Stimulated activated memory B cell treated with anti-CD40 and anti-IgM and Interleukin-4, amounts not matched to agents 10 μg/mL and 1 μg/mL and 100 μg/mL, for 72 hours (primary cell): ENCODE measurements at regions not wholly inside any gene's neighbourhood (a gene's known extent, or its start where the extent isn't known, plus 50 kb on each side); places are given as distances from the start of the nearest gene placed in this dataset.

Source experiments
- ATAC-seq: fragments of 150-1000 bp; cut with Tn5 transposase; 2 replicates; pipeline ENCODE4 v1.10.0; 2021
- H3K27ac Mint-ChIP-seq: one replicate; pipeline ENCODE4 v1.8.0; 2022; ENCODE audit warnings: mild to moderate bottlenecking, mixed read lengths
- H3K27me3 Mint-ChIP-seq: one replicate; pipeline ENCODE4 v1.8.0; 2022; ENCODE audit warnings: mixed read lengths
- H3K36me3 Mint-ChIP-seq: one replicate; pipeline ENCODE4 v1.8.0; 2022; ENCODE audit warnings: mixed read lengths
- H3K4me1 Mint-ChIP-seq: one replicate; pipeline ENCODE4 v1.8.0; 2022; ENCODE audit warnings: mixed read lengths
- H3K4me3 Mint-ChIP-seq: one replicate; pipeline ENCODE4 v1.8.0; 2022; ENCODE audit warnings: mild to moderate bottlenecking, moderate library complexity, mixed read lengths
- H3K9me3 Mint-ChIP-seq: one replicate; pipeline ENCODE4 v1.8.0; 2022; ENCODE audit warnings: mixed read lengths

DNA sequence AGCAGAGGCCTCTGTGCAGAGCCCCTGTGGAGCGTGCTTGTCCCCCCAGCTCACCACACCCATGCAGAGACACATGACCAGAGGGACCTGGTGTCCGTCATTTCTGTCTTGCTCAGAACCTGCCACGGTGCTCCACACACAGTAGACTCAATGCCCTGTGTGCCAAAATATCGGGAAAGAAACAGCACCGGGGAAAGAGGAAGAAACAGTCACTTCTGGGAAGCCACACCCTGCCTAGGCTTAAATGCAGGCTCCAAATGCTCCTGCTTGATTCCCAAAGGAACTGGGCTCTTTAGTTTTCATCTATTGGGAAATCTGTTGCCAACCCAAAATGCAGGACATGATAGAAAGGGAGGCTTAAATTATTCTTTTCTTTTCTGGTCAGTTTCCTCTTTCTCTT is 503.9 kb downstream of the CD83 start:
- Mint-ChIP-seq H3K9me3 (no peaks in the 10 kb centered on the region), H3K27ac (no peak overlapping the region), H3K27me3 (no peaks in the 10 kb centered on the region), H3K4me1 (peaks cover 19% of the 10 kb centered on the region), H3K4me3 (no peak overlapping the region), H3K36me3 (no peaks in the 10 kb centered on the region)
- no peak for ATAC-seq

DNA sequence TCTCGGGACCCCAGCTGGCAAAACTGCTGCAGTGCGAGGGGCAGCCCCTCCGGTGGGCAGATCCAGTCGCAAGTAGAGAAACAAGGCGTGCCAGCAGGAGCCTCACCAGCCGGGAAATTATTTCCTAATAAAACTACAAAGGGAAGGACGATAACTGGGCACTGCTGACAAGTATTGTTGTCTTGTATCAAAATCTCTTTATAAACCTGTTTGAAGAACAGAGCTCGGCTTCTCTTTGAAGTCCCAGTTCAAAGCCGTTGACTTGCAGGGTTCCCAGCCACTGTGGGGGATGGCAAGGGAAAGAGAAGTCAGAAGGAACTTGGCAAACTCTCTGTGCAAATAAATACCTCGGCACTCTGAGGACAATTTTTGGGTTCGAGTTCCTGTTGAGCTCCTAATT is 504.5 kb downstream of the CD83 start:
- H3K4me1 Mint-ChIP-seq, result peaks cover 19% of the 10 kb centered on the region
- peak overlapping the region; percentile 2 for H3K27ac Mint-ChIP-seq
- no peaks in the 10 kb centered on the region for H3K9me3 Mint-ChIP-seq
- no peaks in the 10 kb centered on the region for H3K27me3 Mint-ChIP-seq
- no peak overlapping the region for H3K4me3 Mint-ChIP-seq
- no peaks in the 10 kb centered on the region for H3K36me3 Mint-ChIP-seq
- no peak for ATAC-seq

DNA sequence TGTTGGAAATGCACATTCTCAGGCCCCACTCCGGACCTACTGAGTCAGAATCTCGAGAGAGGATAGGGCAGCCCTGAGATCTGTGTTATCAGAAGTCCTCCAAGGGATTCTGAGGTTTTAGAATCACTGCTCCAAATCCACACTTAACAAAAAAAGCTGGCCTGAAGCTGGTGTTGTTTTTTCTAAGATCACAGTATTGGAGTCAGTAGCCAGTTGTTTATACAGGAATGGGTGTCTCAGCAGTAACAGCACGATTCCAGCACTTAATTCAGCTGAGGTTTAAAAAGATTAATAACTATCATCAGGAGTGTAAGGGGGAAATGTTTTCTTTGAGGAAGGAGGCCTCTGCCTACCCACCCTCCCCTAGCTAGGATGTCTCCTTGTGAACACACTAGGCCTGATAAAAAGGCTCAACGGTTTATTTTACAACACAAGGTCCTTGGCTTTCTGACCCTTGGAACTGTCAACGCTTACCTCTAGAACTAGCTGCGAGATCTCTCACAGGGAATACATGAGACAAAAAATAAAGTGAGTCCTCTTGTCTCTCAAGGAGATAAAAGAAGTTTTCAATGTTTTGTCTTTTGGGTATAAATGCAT is 505.4 kb downstream of the CD83 start:
- ATAC-seq, result no peak
- Mint-ChIP-seq H3K9me3 (peaks cover under 1% of the 10 kb centered on the region), H3K4me1 (peaks cover 19% of the 10 kb centered on the region), H3K4me3 (no peak overlapping the region), H3K27ac (peak overlapping the region; percentile 6), H3K36me3 (peaks cover 1% of the 10 kb centered on the region), H3K27me3 (no peaks in the 10 kb centered on the region)

DNA sequence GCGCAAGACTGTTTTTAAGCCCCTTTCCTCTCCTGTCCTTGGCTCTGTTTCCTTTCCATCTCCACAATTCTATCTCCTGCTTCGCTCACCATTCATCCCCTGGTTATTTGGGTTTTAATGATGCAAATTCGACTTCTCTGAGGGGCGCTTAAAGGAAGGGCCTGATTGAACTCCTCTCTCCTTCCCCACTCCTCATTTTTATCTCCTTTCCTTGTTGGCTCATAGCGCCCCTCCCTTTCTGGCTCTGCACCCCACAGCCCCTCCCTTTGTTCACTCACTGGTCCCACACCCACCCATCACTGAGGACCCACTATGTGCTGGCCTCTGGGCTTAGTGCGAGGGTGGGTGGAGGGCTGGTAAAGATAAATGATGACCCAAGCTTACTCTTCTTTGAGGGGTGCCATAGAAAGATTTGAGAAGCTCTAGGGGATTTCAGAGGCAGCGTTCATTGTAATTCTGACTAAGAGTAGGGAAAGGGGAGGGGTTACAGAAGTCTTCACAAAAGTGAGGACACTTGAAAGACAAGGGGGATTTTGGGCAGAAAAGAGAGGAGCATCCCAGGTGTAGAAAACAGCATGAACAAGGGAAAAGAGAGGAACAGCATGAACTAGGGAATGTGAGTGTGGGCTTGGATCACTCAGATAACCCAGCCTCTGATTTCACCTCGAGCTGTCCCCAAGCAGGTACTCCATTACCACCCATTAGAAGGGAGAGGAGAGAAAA is 507.8 kb downstream of the CD83 start:
- Mint-ChIP-seq H3K36me3 (peaks cover 5% of the 10 kb centered on the region), H3K4me1 (peaks cover 19% of the 10 kb centered on the region), H3K27ac (peak overlapping the region; percentile 55), H3K4me3 (no peak overlapping the region), H3K27me3 (no peaks in the 10 kb centered on the region), H3K9me3 (peaks cover 3% of the 10 kb centered on the region)
- no peak for ATAC-seq

DNA sequence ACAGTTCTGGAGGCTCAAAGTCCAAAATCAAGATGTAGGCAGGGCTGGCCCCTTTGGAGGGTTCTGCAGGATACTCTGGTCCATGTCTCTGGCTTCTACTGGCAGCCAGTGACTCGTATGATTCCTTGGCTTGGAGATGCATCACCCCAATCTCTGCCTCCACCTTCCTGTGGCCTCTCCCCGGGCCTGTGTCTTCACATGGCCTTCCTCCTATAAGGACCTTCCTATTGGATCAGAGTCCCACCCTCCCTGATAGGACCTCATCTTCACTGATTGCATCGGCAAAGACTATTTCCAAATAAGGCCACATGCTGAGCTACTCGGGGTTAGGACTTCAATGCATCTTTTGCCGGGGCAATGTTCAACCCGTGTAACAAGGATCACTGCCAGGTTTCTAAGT is 509.0 kb downstream of the CD83 start:
- peak overlapping the region; percentile 55 for H3K27ac Mint-ChIP-seq
- H3K36me3 Mint-ChIP-seq, result peaks cover 5% of the 10 kb centered on the region
- no peak overlapping the region for H3K4me3 Mint-ChIP-seq
- H3K4me1 Mint-ChIP-seq, result peaks cover 15% of the 10 kb centered on the region
- ATAC-seq, result no peak
- peaks cover 3% of the 10 kb centered on the region for H3K9me3 Mint-ChIP-seq
- H3K27me3 Mint-ChIP-seq, result no peaks in the 10 kb centered on the region

DNA sequence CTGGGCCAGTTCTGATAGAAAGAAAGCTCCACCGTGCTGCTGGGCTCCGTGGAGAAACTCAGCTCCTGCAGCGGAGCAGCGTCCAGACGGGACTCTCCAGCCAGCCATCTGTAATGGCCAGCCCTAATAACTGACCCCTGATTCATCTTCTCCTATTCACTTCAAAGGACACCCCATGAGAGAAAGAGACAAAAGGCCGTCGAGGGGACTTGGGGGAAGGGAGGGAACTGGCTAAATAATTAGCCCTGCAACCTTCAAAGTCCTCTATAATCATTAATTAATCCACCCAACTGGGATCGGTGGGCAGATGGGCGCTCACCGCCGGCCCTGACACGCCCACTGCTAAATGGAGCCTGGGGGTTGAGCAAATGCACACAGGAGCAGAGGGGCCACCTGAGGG is 512.4 kb downstream of the CD83 start:
- Mint-ChIP-seq H3K9me3 (peaks cover 3% of the 10 kb centered on the region), H3K4me3 (no peak overlapping the region), H3K27ac (peak overlapping the region; percentile 69), H3K4me1 (peaks cover 36% of the 10 kb centered on the region), H3K36me3 (peaks cover 5% of the 10 kb centered on the region), H3K27me3 (no peaks in the 10 kb centered on the region)
- no peak for ATAC-seq

DNA sequence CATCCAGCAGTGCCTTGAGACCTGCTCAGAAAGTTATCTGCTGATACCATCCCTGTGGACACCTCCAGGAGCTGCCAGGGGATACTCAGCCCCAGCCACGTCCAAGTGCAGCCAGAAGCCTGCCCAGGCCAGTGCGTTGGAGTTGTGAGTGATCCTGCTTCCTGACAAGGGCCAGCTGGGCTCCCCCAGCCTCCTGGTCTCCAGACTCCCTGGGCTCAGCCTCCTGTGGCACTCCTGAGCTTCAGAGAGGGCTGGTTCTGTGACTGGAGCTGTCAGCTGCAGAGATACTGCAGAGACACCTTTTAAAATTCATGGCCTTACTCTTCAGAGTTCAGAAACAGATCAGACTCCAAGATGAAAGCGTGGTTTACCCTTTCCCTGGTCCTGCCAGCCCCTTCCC is 515.9 kb downstream of the CD83 start:
- H3K27ac Mint-ChIP-seq, result peak overlapping the region; percentile 92
- H3K9me3 Mint-ChIP-seq, result no peaks in the 10 kb centered on the region
- H3K4me1 Mint-ChIP-seq, result peaks cover 63% of the 10 kb centered on the region
- no peak for ATAC-seq
- no peak overlapping the region for H3K4me3 Mint-ChIP-seq
- H3K27me3 Mint-ChIP-seq, result no peaks in the 10 kb centered on the region
- no peaks in the 10 kb centered on the region for H3K36me3 Mint-ChIP-seq

DNA sequence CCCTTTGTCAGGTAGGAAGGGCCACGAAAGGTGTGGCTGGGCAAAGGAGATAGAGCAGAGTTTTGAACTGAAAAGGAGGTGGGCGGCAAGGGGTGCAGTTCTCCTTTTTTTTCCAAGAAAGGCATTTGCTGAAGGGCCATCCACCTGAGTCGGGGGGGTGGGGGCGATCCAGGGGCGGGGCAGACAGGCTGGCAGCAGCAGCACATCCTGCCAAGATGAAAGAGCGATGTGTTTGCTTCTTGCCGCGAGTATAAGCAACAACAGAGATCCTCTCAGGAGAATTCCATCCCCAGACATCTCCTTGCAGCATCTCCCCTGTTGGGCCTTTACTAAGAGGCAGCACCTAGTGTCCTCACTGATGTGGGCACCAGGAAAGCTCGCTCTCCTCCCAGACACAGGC is 516.5 kb downstream of the CD83 start:
- no peak for ATAC-seq
- Mint-ChIP-seq H3K27ac (peak overlapping the region; percentile 92), H3K4me3 (peak overlapping the region; percentile 32), H3K9me3 (no peaks in the 10 kb centered on the region), H3K27me3 (no peaks in the 10 kb centered on the region), H3K4me1 (peaks cover 69% of the 10 kb centered on the region), H3K36me3 (no peaks in the 10 kb centered on the region)

DNA sequence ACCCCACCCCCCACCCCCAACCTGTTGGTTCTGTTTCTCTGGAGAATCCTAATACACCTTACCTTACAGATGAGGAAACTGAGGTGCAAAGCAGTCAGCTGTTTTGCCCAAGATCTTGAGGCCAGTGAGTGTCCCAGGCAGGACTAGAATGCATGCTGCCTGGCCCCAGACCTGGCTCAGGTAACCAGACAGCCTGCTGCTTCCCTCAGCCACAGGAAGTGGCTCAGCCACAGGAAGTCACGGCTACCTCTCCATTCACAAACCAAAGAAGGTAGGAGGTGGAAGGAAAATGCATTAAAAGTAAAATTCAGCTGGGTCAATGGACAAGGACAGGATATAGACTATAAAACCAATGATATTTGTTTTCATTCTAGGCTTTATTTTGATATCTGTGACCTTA is 517.6 kb downstream of the CD83 start:
- H3K27me3 Mint-ChIP-seq, result no peaks in the 10 kb centered on the region
- no peaks in the 10 kb centered on the region for H3K9me3 Mint-ChIP-seq
- H3K36me3 Mint-ChIP-seq, result no peaks in the 10 kb centered on the region
- peak overlapping the region; percentile 54 for H3K4me3 Mint-ChIP-seq
- peak overlapping the region; percentile 92 for H3K27ac Mint-ChIP-seq
- ATAC-seq, result peak; percentile 62
- H3K4me1 Mint-ChIP-seq, result peaks cover 80% of the 10 kb centered on the region

DNA sequence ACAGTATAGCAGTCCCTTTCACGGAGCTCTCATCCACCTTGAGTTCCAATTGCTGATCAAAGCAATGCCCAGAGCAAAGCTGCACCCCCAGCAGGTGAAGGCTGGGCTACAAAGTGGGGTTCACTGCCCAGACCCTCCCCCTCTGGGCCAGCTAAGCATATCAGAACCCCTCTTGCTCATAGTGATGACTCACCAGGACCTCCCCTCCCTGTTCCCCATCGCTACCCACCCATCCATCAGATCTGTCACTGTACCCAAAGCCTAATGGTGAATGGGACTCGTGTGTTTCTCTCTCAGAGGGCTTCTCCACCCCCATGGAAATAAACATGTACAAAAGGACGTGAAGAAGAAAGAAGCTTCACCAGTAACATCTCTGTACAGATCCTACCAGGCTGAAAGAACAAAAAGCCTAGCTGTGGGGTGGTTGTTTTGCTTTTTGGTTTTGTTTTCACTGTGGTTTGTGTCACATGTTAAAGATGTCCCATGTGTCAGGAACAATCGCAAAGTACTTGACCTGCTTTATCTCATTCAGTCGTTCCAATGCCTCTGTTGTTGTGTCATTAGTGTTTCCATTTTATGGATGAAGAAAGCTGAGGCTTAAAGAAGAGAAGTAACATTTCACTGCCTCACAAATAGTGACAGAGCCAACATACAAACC is 518.5 kb downstream of the CD83 start:
- H3K4me1 Mint-ChIP-seq, result peaks cover 89% of the 10 kb centered on the region

DNA sequence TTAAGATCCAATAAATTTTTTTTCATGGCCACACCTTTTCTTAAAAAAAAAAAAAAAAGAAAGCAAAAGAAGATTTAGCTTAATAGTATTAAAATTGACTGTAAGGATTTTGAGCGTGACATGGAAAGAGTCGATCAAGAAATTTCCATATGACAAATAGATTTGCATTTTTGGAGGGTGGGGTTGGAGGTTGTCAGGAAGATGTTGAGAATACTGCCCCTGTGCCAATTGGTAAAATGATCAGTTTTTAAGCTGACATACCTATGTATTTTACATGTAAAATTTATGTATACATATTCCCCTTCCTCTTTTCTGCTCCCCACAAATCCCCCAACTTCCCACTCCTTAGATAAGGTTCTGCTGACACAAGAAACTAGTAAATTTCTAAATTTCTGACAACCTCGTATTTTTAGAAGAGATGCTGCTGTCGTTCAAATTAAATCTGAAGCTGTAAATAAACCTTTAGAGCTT is 520.9 kb downstream of the CD83 start:
- peaks cover 90% of the 10 kb centered on the region for H3K4me1 Mint-ChIP-seq
- H3K9me3 Mint-ChIP-seq, result no peaks in the 10 kb centered on the region
- no peak for ATAC-seq
- H3K4me3 Mint-ChIP-seq, result peak overlapping the region; percentile 86
- H3K27me3 Mint-ChIP-seq, result no peaks in the 10 kb centered on the region
- H3K36me3 Mint-ChIP-seq, result no peaks in the 10 kb centered on the region
- peak overlapping the region; percentile 97 for H3K27ac Mint-ChIP-seq

More for the DNA sequence above, 518.5 kb downstream of the CD83 start:
- Mint-ChIP-seq H3K4me3 (peak overlapping the region; percentile 57), H3K27me3 (no peaks in the 10 kb centered on the region), H3K36me3 (no peaks in the 10 kb centered on the region), H3K27ac (peak overlapping the region; percentile 92), H3K9me3 (no peaks in the 10 kb centered on the region)
- peak; percentile 61 for ATAC-seq

DNA sequence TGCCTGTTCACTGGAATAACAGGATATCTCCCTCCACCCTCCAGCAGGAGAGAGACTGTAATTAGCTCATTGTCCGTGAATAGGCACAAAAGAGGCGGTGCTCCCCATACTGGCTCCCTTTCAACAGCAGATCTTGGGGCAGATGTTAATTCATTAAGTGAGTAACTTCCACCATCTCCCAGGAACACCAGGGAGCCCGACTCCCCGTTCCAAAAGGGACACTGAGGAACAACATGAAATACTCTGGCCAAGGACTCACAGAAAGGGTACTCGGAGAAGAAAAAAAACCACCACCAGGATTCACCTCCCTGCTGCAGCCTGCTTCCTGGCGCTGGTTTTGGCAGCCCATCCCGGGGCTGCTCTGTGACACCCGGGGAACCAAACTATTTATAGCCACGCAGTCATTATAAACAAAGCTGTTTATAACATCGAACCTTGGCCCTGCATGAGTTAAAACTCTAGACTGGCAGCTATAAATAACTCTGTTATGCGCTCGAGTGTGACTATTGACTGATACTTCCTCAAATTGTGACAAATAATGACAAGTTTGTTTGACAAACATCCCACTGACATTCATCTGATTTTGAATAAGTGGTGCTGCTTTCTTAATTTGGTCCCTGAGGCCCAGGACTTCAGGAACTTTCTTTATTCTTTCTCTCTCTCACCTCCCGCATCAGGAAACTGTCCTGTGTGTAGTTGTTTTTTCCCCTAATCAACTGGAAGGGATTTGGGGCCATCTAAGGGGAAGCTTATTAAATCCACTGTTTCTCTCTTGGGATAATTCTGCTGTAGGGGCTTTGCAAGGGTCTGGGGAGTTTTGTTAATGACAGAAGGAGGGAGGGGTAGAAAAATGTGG is 521.6 kb downstream of the CD83 start:
- ATAC-seq, result peak; percentile 80

DNA sequence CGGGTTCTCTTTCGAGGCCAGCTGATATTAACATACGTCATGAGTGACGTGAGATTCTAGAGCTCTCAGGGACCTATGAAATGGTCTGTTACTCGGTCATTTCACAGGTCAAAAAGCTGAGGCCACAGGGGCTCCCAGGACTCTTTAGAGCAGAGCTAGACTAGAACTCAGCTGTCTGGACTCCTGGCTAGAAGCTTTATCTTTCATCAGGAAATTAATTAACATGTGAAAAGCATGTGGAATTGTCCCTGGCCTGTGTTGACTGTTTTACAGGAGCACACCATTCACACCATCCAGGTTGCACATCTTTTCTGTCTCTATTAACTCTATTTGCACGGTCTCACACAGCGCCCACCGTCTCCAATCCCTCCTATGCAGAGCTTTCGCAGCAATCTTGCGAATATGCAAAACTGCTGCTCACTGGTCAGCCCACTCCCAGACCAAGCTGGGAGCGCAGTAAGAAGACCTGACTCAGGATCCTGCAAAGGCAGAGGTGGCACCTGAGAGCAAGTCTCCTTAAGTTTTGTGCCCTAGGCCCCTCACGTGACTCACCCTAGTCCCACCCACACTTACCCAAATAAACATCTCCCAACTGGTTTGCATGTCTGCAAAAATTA is 522.5 kb downstream of the CD83 start:
- Mint-ChIP-seq H3K4me3 (no peak overlapping the region), H3K27me3 (no peaks in the 10 kb centered on the region), H3K4me1 (peaks cover 74% of the 10 kb centered on the region), H3K27ac (peak overlapping the region; percentile 97), H3K9me3 (no peaks in the 10 kb centered on the region), H3K36me3 (no peaks in the 10 kb centered on the region)
- ATAC-seq, result no peak

More for the DNA sequence above, 521.6 kb downstream of the CD83 start:
- Mint-ChIP-seq H3K9me3 (no peaks in the 10 kb centered on the region), H3K4me3 (peak overlapping the region; percentile 86), H3K36me3 (no peaks in the 10 kb centered on the region), H3K27me3 (no peaks in the 10 kb centered on the region), H3K27ac (peak overlapping the region; percentile 97), H3K4me1 (peaks cover 84% of the 10 kb centered on the region)

DNA sequence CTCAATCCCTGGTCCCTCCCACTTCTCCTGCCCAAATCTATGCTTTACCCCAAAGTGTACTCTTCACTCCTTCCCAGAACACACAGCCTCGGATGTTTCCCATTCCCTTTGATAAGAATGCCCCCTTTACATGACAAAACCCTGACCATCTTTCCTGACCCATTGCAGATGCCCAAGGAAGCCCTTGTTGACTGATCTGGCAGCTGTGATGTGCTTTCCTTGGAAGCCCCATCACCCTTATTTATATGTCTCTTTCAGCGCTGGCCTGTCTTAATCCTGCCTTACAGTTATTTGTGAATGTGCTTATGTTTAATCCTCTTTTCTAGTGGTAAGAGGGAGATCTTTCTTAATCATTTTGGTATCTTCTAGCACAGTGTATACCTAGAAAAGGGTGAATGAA is 523.1 kb downstream of the CD83 start:
- Mint-ChIP-seq H3K4me3 (peak overlapping the region; percentile 29), H3K27me3 (no peaks in the 10 kb centered on the region), H3K4me1 (peaks cover 69% of the 10 kb centered on the region), H3K36me3 (no peaks in the 10 kb centered on the region), H3K27ac (peak overlapping the region; percentile 97), H3K9me3 (no peaks in the 10 kb centered on the region)
- ATAC-seq, result no peak
